PC-3 (cell line): ENCODE measurements at regions not wholly inside any gene's neighbourhood (a gene's known extent, or its start where the extent isn't known, plus 50 kb on each side); places are given as distances from the start of the nearest gene placed in this dataset.

Experiments
- ATAC-seq: fragments of 200-7000 bp; cut with Tn5 transposase; 2 replicates; pipeline ENCODE4 v1.9.1; 2020; ENCODE audit warnings: mild to moderate bottlenecking, moderate library complexity
- BruUV-seq: library from RNA; stranded (reverse); fragments of 400-500 nt; replicated peaks from 2 replicates; lab custom pipeline; 2021; lab: Mats Ljungman, UMichigan
- CTCF ChIA-PET: fragments of 300-600 bp; sonication (Branson Sonifier 250); formaldehyde crosslinking; loops from one replicate; lab custom pipeline; 2022; ENCODE audit warnings: antibody characterized with exemption; lab: Charles Lee
- POLR2A ChIA-PET: fragments of 300-600 bp; sonication (Branson Sonifier 250); formaldehyde crosslinking; loops from one replicate; lab custom pipeline; 2022; ENCODE audit warnings: antibody characterized with exemption; ENCODE audit not compliant: unreplicated experiment; lab: Charles Lee
- DNase-seq: peaks from one replicate; pipeline ENCODE4 v3.0.0-alpha.2; 2015
- H2AFZ ChIP-seq: fragments of 300-600 bp; sonication (generic); 2 replicates; pipeline ENCODE4 v1.6.0; 2016; ENCODE audit warnings: antibody characterized with exemption, low read length
- H3F3A ChIP-seq: fragments of 300-600 bp; sonication (generic); one replicate; pipeline ENCODE4 v1.6.0; 2017; ENCODE audit warnings: antibody characterized with exemption, low read length, control low read depth, mild to moderate bottlenecking; ENCODE audit not compliant: unreplicated experiment
- H3K27ac ChIP-seq: fragments of 300-600 bp; sonication (generic); 2 replicates; pipeline ENCODE4 v1.5.1; 2016; ENCODE audit warnings: mild to moderate bottlenecking, low read length
- H3K27me3 ChIP-seq: fragments of 300-600 bp; sonication (generic); 2 replicates; pipeline ENCODE4 v1.6.1; 2016; ENCODE audit warnings: low read length, mixed read lengths
- H3K36me3 ChIP-seq: fragments of 300-600 bp; sonication (generic); 2 replicates; pipeline ENCODE4 v1.6.1; 2016; ENCODE audit warnings: low read depth, mixed run types, low read length, mixed read lengths
- H3K4me1 ChIP-seq: fragments of 300-600 bp; sonication (generic); 2 replicates; pipeline ENCODE4 v1.5.1; 2016; ENCODE audit warnings: low read length; ENCODE audit not compliant: insufficient read depth
- H3K4me2 ChIP-seq: fragments of 300-600 bp; sonication (generic); 2 replicates; pipeline ENCODE4 v1.6.0; 2016; ENCODE audit warnings: low read length
- H3K4me3 ChIP-seq: fragments of 300-600 bp; sonication (generic); 2 replicates; pipeline ENCODE4 v1.5.1; 2016; ENCODE audit warnings: mild to moderate bottlenecking, low read length, mixed read lengths
- H3K79me2 ChIP-seq: fragments of 300-600 bp; sonication (generic); 2 replicates; pipeline ENCODE4 v1.6.1; 2017; ENCODE audit warnings: low read length, mixed read lengths
- H3K9ac ChIP-seq: fragments of 300-600 bp; sonication (generic); 2 replicates; pipeline ENCODE4 v1.6.0; 2016; ENCODE audit warnings: mild to moderate bottlenecking, low read length
- H3K9me2 ChIP-seq: fragments of 300-600 bp; sonication (generic); replicated peaks from 2 replicates; pipeline ENCODE4 v1.6.1; 2016; ENCODE audit warnings: mixed run types, low read length, mixed read lengths
- H3K9me3 ChIP-seq: fragments of 300-600 bp; sonication (generic); 2 replicates; pipeline ENCODE4 v1.6.1; 2016; ENCODE audit warnings: low read length, mixed read lengths
- H4K20me1 ChIP-seq: fragments of 300-600 bp; sonication (generic); 2 replicates; pipeline ENCODE4 v1.6.1; 2016; ENCODE audit warnings: low read length, mixed read lengths
- EZH2 ChIP-seq: fragments of 300-600 bp; sonication (generic); IDR thresholded peaks from one replicate; pipeline ENCODE4 v1.6.1; 2017; ENCODE audit warnings: antibody characterized with exemption, mild to moderate bottlenecking, low read length; ENCODE audit not compliant: unreplicated experiment
- EZH2phosphoT487 ChIP-seq: fragments of 300-600 bp; sonication (generic); IDR thresholded peaks from 2 replicates; pipeline ENCODE4 v1.6.1; 2018; ENCODE audit warnings: mild to moderate bottlenecking, antibody characterized with exemption, low read length, borderline replicate concordance
- intact Hi-C: fragments of 100-400 bp; cut with micrococcal nuclease; formaldehyde crosslinking; loops from 2 replicates; pipeline ENCODE4 v1.9.0; 2023
- TF ChIP-seq, protein P1 (sequence below): fragments of 300-600 bp; sonication (generic); conservative IDR thresholded peaks from 2 replicates; pipeline ENCODE4 v1.5.1; 2017; ENCODE audit warnings: antibody characterized with exemption, low read depth, mild to moderate bottlenecking, low read length

DNA sequence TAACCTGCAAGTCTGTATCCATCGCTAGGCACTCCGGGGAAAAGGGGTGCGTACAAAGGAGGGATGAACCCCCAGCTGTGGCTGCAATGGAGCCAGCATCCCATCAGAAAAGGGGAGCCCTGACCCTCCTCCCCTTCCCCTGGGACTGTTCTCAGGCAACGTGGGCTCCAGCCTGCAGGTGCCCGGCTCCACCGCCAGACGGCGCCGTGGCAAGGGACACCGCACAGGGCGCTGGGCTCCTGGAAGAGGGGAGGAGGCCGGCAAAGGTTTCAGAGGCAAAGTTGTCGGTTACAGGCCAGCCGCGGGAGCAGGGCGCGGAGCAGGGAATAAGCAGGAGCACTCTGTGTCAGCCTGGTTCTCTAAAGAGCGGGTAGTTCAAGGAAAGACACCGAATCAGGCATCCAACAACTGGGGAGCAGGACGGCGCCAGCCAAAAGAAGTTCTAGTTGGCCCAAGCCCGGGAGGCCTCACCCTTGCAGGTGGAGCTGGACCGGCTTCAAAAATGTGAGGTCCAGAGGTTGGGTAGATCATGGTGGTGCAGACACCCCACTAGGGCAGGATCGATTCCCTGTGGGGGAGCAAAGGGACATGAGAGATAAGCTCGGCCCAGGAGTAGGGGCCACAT is 53.0 kb upstream of the ATP12A start:
- POLR2A ChIA-PET, result no interaction called here
- no peak for TF ChIP-seq EZH2phosphoT487
- TF ChIP-seq EZH2, result no peak
- TF ChIP-seq, protein P1, sequence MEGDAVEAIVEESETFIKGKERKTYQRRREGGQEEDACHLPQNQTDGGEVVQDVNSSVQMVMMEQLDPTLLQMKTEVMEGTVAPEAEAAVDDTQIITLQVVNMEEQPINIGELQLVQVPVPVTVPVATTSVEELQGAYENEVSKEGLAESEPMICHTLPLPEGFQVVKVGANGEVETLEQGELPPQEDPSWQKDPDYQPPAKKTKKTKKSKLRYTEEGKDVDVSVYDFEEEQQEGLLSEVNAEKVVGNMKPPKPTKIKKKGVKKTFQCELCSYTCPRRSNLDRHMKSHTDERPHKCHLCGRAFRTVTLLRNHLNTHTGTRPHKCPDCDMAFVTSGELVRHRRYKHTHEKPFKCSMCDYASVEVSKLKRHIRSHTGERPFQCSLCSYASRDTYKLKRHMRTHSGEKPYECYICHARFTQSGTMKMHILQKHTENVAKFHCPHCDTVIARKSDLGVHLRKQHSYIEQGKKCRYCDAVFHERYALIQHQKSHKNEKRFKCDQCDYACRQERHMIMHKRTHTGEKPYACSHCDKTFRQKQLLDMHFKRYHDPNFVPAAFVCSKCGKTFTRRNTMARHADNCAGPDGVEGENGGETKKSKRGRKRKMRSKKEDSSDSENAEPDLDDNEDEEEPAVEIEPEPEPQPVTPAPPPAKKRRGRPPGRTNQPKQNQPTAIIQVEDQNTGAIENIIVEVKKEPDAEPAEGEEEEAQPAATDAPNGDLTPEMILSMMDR, result peak; percentile 81
- Histone ChIP-seq H3K9me2 (no peaks in the 10 kb centered on the region), H3K4me1 (no peaks in the 10 kb centered on the region), H3K9me3 (no peaks in the 10 kb centered on the region), H2AFZ (no peak overlapping the region), H3K4me2 (no peak overlapping the region), H3K27me3 (no peaks in the 10 kb centered on the region), H3K9ac (no peak overlapping the region), H3K79me2 (no peaks in the 10 kb centered on the region), H3K36me3 (no peaks in the 10 kb centered on the region), H3K27ac (no peak overlapping the region), H4K20me1 (no peaks in the 10 kb centered on the region), H3F3A (no peaks in the 10 kb centered on the region), H3K4me3 (no peak overlapping the region)
- DNase-seq (peak; percentile 54), ATAC-seq (peak; percentile 51; the same call in 1 of the 2 replicates)
- CTCF ChIA-PET, result no interaction called here
- BruUV-seq, result no TSS peak
- intact Hi-C loops, result loop anchor here (5.0 kb wide), 1 partner anchor 45 kb away; no protein-coding TSS in a partner anchor

DNA sequence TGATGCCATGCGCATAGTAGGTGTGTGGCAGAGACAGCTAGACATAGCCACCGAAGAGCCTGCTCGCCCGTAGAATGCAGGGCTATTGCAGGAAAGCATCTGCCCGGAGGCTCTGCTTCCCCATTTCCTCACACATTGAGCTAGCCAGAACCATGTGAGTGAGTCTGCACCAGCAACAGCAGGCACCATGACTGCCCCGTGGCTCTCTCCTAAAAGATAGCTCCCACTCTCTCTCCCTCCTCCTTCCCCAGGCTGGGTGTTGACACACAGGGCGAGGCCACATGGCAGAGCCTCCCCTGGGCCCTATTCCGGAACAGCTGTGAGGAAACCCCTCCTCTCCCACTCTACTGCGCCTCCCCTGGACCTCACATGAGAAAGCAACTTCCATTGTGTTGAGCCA is 52.3 kb upstream of the ATP12A start:
- H3K9me2 ChIP-seq, result no peaks in the 10 kb centered on the region
- no TSS peak for BruUV-seq
- no peak overlapping the region for H2AFZ ChIP-seq
- DNase-seq (no peak), ATAC-seq (no peak)
- H3F3A ChIP-seq, result no peaks in the 10 kb centered on the region
- no peak overlapping the region for H3K4me2 ChIP-seq
- H3K4me1 ChIP-seq, result no peaks in the 10 kb centered on the region
- no peaks in the 10 kb centered on the region for H3K79me2 ChIP-seq
- no peak overlapping the region for H3K9ac ChIP-seq
- H3K9me3 ChIP-seq, result no peaks in the 10 kb centered on the region
- CTCF ChIA-PET, result no interaction called here
- intact Hi-C loops, result loop anchor here (5.0 kb wide), 1 partner anchor 44 kb away; no protein-coding TSS in a partner anchor
- no peak overlapping the region for H3K27ac ChIP-seq
- POLR2A ChIA-PET, result no interaction called here
- no peaks in the 10 kb centered on the region for H3K36me3 ChIP-seq
- H3K4me3 ChIP-seq, result no peak overlapping the region
- no peak for TF ChIP-seq EZH2
- TF ChIP-seq EZH2phosphoT487, result no peak
- TF ChIP-seq, protein P1, result no peak
- H4K20me1 ChIP-seq, result no peaks in the 10 kb centered on the region
- no peaks in the 10 kb centered on the region for H3K27me3 ChIP-seq

DNA sequence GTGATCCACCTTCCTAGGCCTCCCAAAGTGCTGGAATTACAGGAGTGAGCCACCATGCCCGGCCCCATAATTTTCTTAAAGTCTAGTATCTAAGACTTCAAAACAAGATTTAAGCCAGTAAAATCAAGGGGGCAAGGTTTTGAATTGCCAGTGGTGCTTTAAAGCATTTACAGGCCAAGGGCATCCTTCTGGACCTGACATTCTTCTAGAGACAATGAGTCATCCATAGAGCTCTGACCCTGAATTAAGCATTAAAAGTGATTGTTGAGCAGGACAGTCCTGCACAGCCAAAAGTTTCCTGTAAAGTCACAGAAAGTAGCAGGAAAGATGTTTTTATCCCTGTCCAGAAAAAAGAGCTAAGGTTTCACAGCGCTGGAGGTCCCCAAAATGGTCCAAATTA is 50.9 kb upstream of the ATP12A start:
- H3K36me3 ChIP-seq, result no peaks in the 10 kb centered on the region
- no peaks in the 10 kb centered on the region for H3K9me2 ChIP-seq
- H3K4me2 ChIP-seq, result no peak overlapping the region
- BruUV-seq, result no TSS peak
- H3K9me3 ChIP-seq, result no peaks in the 10 kb centered on the region
- H3K27me3 ChIP-seq, result no peaks in the 10 kb centered on the region
- H4K20me1 ChIP-seq, result no peaks in the 10 kb centered on the region
- TF ChIP-seq EZH2phosphoT487 (no peak), EZH2 (no peak)
- TF ChIP-seq, protein P1, result no peak
- DNase-seq, result no peak
- H3F3A ChIP-seq, result no peaks in the 10 kb centered on the region
- H3K4me1 ChIP-seq, result no peaks in the 10 kb centered on the region
- no peaks in the 10 kb centered on the region for H3K79me2 ChIP-seq
- no peak overlapping the region for H3K27ac ChIP-seq
- intact Hi-C loops, result loop anchor here (5.0 kb wide), 1 partner anchor 43 kb away; no protein-coding TSS in a partner anchor
- ATAC-seq, result no peak
- no peak overlapping the region for H3K4me3 ChIP-seq
- H3K9ac ChIP-seq, result no peak overlapping the region
- H2AFZ ChIP-seq, result no peak overlapping the region
- ChIA-PET POLR2A (interaction anchor here (0.7 kb wide), 1 partner anchor 448 kb away, joined by 5 read pairs; no protein-coding TSS in a partner anchor), CTCF (no interaction called here)
